ENCODE measurements at regions not wholly inside any gene's neighbourhood (a gene's known extent, or its start where the extent isn't known, plus 50 kb on each side); places are given as distances from the start of the nearest gene placed in this dataset.

- DNase-seq (ENCODE audit: low read depth): no peak
- no peak overlapping the region for H3K4me3 ChIP-seq (ENCODE audit: low read depth, low read length)
- TF ChIP-seq CTCF (conservative IDR thresholded peaks at IDR 0.05; ENCODE audit: low read depth, low read length): no peak
Observed at GRCh38 chr7:97635622-97636021, 96.3 kb upstream of the TAC1 start.

- peak; percentile 47 for DNase-seq (ENCODE audit: low read depth)
- TF ChIP-seq CTCF (conservative IDR thresholded peaks at IDR 0.05; ENCODE audit: low read depth, low read length): no peak
Observed at GRCh38 chr7:97639036-97639435, 92.8 kb upstream of the TAC1 start.

GRCh38 chr7:97659363-97660045 is 72.4 kb upstream of the TAC1 start:
- DNase-seq (ENCODE audit: low read depth): no peak
- no peak for TF ChIP-seq CTCF (conservative IDR thresholded peaks at IDR 0.05; ENCODE audit: low read depth, low read length)
- no peak overlapping the region for H3K4me3 ChIP-seq (ENCODE audit: low read depth, low read length)

More at GRCh38 chr7:97639036-97639435, 92.8 kb upstream of the TAC1 start:
- H3K4me3 ChIP-seq (ENCODE audit: low read depth, low read length): no peak overlapping the region

GRCh38 chr7:97667359-97667758 is 64.5 kb upstream of the TAC1 start:
- no peak for TF ChIP-seq CTCF (conservative IDR thresholded peaks at IDR 0.05; ENCODE audit: low read depth, low read length)
- no peak for DNase-seq (ENCODE audit: low read depth)
- no peak overlapping the region for H3K4me3 ChIP-seq (ENCODE audit: low read depth, low read length)

GRCh38 chr7:97671571-97671970 is 60.3 kb upstream of the TAC1 start:
- no peak for DNase-seq (ENCODE audit: low read depth)
- H3K4me3 ChIP-seq (ENCODE audit: low read depth, low read length): no peak overlapping the region
- TF ChIP-seq CTCF (conservative IDR thresholded peaks at IDR 0.05; ENCODE audit: low read depth, low read length): no peak

GRCh38 chr7:97680622-97681021 is 51.3 kb upstream of the TAC1 start:
- no peak overlapping the region for H3K4me3 ChIP-seq (ENCODE audit: low read depth, low read length)
- no peak for TF ChIP-seq CTCF (conservative IDR thresholded peaks at IDR 0.05; ENCODE audit: low read depth, low read length)
- DNase-seq (ENCODE audit: low read depth): no peak

All from epithelial cell of proximal tubule (primary cell).